Brain microvascular endothelial cell (primary cell): ENCODE measurements at regions not wholly inside any gene's neighbourhood (a gene's known extent, or its start where the extent isn't known, plus 50 kb on each side); places are given as distances from the start of the nearest gene placed in this dataset.

Source experiments
- DNase-seq: peaks from one replicate; pipeline ENCODE4 v3.0.0-alpha.2; 2020
- H3K27ac ChIP-seq: fragments of 250-450 bp; sonication (Bioruptor Pico); 2 replicates; pipeline ENCODE4 v1.5.1; 2020; ENCODE audit warnings: mild to moderate bottlenecking, moderate library complexity
- H3K27me3 ChIP-seq: fragments of 250-450 bp; sonication (Bioruptor Pico); replicated peaks from 2 replicates; pipeline ENCODE4 v1.5.1; 2020; ENCODE audit warnings: mild to moderate bottlenecking
- H3K36me3 ChIP-seq: fragments of 250-450 bp; sonication (Bioruptor Pico); replicated peaks from 2 replicates; pipeline ENCODE4 v1.5.1; 2020; ENCODE audit warnings: mild to moderate bottlenecking
- H3K4me3 ChIP-seq: 2 replicates; pipeline ENCODE4 v1.5.1; 2011; ENCODE audit warnings: low read depth, mild to moderate bottlenecking, control low read depth, low read length, moderate library complexity
- in situ Hi-C: cut with HindIII; loops from 2 replicates; pipeline ENCODE4 v1.10.0; 2017; ENCODE audit warnings: low sequenced_read_pairs, low pct_ligation_motif_present
- TF ChIP-seq, protein P1 (sequence below): IDR thresholded peaks from 2 replicates; pipeline ENCODE4 v1.5.1; 2011; ENCODE audit warnings: low read depth, mild to moderate bottlenecking, moderate library complexity, low read length, control low read depth, inconsistent platforms; ENCODE audit errors: missing control alignments

DNA sequence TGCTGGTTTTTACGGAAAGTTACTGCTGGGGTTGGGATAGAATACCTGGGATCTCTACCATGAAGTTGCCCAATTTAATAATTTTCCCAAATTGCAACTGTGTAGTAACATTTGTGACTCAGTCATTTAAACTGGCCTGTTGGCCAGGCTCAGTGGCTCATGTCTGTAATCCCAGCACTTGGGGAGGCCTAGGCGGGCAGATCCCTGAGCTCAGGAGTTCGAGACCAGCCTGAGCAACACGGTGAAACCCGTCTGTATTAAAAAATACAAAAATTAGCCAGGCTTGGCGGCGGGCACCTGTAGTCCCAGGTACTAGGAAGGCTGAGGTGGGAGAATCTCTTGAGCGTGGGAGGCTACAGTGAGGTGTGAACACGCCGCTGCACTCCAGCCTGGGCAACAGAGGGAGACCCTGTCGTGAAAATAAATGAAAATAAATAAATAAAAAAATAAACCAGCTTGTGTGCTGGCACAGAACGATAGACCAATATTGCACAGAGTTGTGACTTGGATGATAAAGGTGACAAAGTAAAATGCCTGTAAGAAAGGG is 160.7 kb upstream of the ZNF608 start:
- Histone ChIP-seq H3K27ac (no peak overlapping the region), H3K4me3 (no peak overlapping the region), H3K36me3 (no peaks in the 10 kb centered on the region), H3K27me3 (no peaks in the 10 kb centered on the region)
- no peak for DNase-seq
- TF ChIP-seq, protein P1, sequence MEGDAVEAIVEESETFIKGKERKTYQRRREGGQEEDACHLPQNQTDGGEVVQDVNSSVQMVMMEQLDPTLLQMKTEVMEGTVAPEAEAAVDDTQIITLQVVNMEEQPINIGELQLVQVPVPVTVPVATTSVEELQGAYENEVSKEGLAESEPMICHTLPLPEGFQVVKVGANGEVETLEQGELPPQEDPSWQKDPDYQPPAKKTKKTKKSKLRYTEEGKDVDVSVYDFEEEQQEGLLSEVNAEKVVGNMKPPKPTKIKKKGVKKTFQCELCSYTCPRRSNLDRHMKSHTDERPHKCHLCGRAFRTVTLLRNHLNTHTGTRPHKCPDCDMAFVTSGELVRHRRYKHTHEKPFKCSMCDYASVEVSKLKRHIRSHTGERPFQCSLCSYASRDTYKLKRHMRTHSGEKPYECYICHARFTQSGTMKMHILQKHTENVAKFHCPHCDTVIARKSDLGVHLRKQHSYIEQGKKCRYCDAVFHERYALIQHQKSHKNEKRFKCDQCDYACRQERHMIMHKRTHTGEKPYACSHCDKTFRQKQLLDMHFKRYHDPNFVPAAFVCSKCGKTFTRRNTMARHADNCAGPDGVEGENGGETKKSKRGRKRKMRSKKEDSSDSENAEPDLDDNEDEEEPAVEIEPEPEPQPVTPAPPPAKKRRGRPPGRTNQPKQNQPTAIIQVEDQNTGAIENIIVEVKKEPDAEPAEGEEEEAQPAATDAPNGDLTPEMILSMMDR = no peak
- in situ Hi-C loops = no loop called here

DNA sequence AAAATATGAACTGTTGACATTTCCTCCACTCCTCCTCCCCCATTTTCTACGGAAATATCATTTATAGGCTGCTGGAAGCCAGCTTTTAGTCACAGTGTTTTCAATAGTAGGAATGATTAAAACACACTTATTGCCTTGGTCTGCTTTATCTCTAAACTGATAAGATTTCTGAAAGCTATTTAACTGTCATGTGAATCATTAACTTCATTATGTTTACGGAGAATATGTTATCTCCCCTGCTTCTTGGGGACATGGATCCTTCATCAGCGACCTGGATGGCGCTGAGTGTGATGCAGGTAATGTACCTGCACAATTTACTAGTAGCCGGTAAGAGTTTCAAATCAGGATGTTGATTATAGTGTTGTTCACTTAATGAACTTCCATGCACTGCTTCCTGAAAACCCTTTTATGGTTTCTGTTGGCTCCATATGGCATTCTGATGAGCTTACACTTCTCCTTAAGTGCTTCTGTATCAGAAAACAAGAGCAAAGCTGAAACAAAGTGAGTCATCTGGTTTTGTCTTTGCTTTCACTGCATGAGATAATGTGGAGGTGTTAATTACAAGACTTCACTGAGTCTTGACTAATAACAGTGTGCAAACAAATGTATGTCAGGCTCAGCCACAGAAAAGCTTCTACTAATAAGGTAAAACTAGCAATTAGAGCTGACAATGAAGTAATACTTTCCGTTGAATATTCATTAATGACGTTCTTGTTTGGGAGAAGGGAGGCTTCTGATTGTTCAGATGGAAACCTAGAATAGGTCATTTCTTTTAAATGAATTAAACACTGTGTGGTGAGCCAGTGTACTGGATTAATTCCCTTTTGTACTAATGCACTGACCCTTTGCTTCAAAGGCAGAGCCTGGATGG is 162.4 kb upstream of the ZNF608 start:
- no peaks in the 10 kb centered on the region for H3K36me3 ChIP-seq
- no peak overlapping the region for H3K27ac ChIP-seq
- no peak overlapping the region for H3K4me3 ChIP-seq
- TF ChIP-seq, protein P1 = no peak
- no peak for DNase-seq
- H3K27me3 ChIP-seq = no peaks in the 10 kb centered on the region
- in situ Hi-C loops = no loop called here

DNA sequence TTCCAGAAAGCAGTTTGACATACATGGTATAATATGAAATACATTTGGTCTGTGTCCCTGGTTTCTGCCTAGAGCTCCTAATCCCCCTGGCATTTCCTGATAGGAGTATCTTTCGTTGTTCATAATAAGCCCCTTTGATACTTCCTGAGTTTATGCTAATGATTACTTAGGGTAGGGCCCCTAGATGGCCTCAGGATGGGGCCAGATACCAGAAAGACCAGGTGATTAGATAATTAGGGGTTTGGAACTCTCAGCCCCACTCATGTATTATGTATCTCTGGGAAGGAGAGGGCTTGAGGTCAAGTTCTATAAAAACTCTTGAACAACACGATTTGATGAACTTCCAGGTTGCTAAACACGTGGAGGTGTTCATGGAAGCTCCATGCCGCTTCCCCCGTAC is 163.3 kb upstream of the ZNF608 start:
- DNase-seq = no peak
- in situ Hi-C loops = no loop called here
- TF ChIP-seq, protein P1 = no peak
- no peak overlapping the region for H3K27ac ChIP-seq
- no peaks in the 10 kb centered on the region for H3K27me3 ChIP-seq
- no peaks in the 10 kb centered on the region for H3K36me3 ChIP-seq
- no peak overlapping the region for H3K4me3 ChIP-seq

DNA sequence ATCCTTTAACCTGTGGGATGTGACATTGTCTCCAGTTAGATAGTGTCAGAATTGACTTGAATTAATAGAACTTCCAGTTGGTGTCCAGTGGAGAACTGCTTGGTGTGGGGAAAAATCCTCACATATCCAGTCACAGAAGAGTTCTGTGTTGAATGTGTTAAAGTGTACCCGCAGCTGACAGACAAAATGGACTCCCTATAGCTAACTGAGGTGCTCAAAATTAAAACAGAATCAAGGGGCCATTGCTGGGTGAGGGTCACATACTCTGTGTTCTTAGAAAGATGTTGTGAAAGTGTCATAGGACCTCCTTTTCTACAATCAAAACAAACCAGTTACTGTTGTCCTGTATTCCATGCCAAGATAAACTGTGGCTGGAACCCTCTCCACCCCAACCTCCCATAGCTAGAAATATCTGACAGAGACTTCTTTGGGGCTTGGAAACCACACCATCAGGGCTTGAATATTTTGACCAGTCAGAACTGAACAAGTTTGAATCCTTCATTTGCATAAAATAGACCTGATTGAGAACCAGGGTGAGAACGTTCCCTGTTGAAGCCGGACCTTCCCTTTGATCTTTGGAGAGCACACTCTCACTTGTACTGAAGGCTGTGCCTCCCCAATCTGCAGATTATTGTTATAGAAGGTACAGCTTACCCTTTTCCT is 164.0 kb upstream of the ZNF608 start:
- H3K27ac ChIP-seq = no peak overlapping the region
- no peak overlapping the region for H3K4me3 ChIP-seq
- in situ Hi-C loops = no loop called here
- no peaks in the 10 kb centered on the region for H3K36me3 ChIP-seq
- no peaks in the 10 kb centered on the region for H3K27me3 ChIP-seq
- TF ChIP-seq, protein P1 = no peak
- peak; percentile 7 for DNase-seq

DNA sequence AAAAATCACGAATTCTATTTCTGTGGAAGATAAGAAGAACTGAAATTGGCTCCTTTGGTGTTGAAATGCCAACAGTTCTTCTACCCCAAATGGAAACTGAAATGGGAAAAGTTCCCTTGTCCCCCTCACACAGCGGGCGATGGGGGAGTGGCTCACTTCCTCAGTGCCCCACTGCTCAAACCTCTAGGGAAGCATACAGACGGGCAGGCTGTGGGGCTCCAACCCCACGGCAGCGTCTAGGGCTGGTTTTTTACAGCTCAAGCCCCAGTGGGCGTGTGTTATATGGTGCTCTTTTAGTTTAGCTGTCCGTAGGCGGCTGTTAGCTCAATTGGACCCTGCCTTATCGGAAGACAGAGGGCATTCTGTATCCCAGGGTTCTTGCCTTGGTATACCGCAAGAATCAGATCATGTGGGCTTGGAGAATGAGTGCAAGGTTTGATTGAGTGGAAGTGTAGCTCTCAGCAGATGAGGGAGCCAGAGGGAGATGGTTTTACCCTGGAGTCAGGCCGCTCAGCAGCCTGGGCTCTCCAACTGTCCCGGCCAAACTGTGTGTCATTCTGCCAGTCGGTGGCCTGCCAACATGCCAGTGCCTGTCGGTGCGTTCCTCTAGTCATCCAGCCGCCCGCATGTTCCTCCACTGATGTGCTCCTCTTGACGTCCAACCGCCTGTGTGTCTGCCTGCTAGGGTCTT is 166.3 kb upstream of the ZNF608 start:
- TF ChIP-seq, protein P1 = no peak
- Histone ChIP-seq H3K4me3 (no peak overlapping the region), H3K36me3 (no peaks in the 10 kb centered on the region), H3K27me3 (no peaks in the 10 kb centered on the region), H3K27ac (no peak overlapping the region)
- DNase-seq = no peak
- in situ Hi-C loops = no loop called here
